NCI-H446 (cell line): ENCODE measurements at regions not wholly inside any gene's neighbourhood (a gene's known extent, or its start where the extent isn't known, plus 50 kb on each side); places are given as distances from the start of the nearest gene placed in this dataset.

Experiments used
- DNase-seq, 2 experiments: peaks; one replicate each; lab custom pipeline; 2025; lab: John Stamatoyannopoulos, UW

DNA sequence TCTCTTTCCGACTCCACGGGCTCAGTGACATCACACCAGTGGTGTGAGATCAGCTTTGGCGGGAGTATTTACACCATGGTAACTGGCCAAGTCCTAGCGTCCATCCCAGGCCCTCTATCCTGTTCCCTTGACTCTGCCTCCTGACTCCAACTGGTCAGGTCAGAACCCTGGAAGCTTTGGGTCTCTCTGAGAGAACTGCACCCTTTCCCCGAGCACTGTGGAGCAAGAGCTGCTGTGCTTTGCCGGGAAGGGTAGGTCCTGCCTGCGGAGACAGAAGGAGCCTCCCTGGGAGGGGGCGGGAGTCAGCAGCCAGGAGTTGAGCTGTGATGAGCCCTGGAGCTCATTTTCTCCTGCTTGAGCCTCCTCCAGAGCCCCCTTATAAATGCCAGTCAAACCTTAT lies 212.1 kb upstream of the TNRC6C start:
- no peak for DNase-seq

DNA sequence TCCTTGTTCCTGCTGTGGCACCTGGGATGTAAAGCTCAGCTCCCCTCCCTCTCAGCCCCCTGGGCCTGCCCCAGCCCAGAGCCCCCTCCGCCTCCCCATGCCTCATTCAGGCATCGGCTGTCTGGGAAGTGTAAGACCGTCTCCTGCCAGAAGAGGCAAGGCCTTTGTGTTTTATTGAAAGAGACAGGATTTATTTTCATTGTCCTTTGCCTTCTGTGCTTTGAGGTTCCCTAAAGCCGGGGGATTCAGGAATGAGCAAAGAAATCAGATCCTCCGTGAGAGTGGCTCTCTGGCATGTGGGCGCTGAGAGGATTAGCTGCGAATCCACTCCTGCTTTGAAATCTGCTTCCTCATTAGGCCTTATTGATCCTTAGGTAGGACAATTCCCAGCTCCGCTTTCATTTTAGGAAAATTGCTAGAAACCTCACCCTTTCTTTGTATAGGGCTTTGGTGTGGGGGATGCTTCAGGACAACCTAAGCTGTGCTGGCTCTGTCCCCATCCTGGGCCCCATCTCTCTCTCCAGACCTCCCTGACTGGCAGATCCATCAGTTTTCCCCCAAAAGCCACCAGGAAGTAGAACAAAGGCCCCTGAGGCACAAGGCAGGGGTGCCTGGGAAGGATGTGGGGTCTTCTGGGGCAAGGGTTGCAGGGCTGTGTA lies 211.5 kb upstream of the TNRC6C start:
- DNase-seq = no peak

DNA sequence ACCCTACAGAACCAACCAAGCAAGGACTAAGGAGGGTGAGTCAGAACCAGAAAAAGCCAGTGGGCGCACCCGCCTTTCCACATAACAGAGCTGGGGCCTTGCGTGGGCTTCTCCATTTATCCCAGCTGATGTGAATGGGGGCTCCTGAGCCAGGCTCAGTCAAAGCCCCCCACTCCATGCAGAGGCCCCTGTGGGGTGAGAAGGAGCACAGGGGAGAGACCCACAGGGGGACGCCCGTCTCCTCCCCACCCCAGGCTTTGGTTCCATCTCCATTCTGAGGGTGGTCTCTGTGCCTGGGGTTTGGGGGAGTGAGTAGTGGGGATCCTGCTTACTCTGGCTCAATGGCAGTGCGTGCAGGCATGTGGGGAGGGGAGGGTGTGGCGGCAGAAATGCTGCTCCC lies 210.1 kb upstream of the TNRC6C start:
- DNase-seq = no peak

DNA sequence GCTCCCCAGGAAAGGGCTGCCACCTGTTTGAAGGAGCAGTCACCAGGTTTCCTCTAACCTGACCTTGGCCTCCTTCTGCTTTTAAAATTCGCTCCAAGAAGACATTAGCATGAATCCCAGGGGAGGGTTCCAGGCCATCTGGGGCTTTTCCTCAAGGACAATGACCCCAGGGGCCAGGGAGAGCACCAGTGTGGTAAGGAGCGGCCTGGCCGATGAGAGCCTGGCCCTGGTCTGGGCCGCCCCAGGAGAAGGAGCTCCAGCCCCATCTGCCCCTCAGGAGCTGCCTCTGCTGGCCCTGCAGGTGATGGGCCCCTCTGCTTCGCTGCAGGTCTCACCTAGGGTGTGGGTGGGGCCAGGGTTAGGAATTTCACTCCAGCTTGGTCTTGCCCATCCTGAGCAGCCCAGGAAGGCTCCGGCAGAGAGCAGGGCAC lies 209.2 kb upstream of the TNRC6C start:
- no peak for DNase-seq

DNA sequence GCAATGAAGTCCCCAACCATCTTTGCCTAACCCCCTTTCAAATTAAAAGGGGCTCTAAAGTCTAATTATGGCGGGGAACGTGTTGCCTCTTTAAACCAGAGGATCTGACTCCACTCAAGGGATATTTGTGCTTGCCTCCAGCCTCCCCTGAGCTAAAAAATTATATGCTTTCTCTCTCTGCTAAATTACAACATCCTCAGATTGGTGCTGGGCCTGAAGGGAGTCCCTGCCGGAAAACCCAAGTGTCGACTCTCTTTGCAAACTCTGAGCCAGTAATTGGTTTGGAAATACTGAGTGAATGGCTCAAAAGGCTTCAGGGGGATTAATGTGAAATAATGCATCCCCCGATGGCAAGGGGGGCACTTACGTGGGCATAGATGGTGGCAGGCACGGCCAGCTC lies 208.5 kb upstream of the TNRC6C start:
- no peak for DNase-seq

DNA sequence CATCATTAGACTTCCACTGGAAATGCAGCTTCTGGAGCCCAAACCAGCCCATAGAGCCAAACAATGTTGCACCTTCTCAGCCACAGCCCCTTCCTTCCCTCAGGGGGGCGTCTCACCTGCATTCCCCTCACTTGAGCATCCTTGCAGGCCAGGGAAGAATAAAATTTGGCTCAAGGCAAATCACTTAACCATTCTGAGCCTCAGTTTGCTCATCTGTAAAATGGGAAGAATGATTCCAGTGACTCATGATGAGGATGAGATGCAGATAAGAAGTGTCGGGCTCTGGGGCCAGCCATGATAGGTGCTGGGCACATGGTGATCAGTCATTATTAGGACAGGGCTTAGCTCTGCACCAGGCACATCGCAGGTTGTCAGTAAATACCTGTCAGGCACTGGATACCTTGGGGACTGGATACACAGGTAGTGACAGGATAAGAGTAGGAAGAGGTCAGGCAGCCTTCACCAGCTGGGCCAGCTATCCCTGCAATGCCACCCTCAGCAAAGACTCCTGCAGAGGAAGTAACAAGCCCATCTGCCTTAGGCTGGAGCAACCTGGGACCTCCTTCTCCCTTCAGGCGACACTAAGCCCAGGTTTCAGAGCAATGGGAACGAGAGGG lies 208.0 kb upstream of the TNRC6C start:
- DNase-seq = no peak

DNA sequence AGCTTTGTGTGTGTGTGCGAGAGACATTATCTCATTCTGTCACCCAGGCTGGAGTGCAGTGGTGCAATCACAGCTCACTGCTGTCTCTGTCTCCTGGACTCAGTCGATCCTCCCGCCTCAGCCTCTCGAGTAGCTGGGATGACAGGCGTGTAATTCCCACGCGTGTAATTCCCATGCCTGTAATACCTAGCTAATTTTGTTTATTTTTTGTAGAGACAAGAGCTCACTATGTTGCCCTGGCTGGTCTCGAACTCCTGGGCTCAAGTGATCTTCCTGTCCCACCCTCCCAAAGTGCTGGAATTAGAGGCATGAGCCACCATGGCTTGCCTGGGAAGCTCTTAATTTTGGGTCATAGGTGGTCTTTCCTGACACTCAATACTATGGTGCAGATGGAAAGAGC lies 205.3 kb upstream of the TNRC6C start:
- DNase-seq = no peak

DNA sequence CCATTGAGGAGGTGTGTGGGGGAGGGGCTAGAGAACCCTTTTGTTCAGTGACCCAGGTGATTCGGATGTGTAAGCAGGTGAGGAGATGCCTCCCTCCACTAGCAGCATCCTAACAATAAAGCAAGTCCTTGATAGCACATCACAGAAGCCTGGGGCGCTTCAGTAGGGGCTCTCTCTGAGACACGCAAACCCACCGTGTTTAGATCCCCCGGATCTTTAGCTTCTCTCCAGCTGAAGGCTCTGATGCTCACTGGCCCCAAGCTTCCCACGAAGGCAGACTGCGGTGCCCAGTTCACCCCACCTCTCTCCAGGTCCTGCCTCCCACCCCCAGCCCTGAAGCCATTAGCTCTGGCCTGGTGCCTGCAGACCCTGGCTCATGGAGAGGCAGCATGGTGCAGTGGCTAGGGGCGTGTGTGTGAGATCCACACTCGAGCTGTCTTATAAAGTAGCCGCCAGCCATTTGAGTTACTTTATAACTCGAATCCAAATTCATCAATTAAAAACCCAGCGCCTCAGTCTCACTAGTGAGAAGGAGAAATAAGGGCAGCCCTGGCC lies 204.7 kb upstream of the TNRC6C start:
- DNase-seq = no peak

DNA sequence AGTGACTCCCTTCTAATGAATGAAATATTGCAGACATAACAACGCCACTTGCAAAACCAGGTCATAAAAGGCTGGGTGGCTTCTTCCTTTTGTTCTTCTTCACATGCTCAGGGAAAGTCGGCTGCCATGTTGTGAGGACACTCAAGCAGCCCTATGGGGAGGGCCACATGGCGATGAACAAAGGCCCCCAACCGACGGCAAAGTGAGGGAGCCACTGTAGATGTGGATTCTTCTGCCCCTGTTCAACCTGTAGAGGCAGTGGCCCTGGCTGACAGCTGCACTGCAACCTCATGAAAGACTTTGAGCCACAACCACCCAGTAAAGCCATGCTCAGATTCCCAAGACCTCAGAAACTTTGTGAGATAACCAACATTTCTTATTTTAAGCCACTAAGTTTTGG lies 203.5 kb upstream of the TNRC6C start:
- DNase-seq = no peak

DNA sequence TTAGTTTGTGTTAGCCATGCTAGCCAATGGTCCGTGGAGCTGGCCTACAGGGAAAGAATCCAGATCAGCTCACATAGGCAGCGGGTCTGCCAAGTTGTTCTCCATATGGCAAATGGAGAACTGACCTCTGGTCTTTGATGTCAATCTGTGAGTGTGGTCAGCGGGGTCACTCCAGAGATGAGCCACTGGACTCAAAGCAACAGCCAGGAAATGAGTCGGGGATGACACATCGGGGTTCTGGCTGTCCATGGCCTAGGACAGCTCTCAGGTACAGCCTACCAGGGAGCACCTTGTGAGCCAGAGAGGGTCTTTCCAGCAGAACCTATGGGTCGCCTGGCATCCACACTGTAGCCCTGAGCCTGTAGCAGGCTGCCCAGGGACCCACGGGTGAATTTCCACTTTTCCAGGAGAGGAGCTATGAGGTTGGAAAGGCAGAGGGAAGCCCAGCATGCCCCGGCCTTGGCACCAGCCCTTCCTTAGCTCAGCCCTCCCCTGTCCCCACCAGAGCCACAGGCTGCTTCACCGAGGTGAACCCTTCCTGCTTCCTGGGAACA lies 203.0 kb upstream of the TNRC6C start:
- no peak for DNase-seq

DNA sequence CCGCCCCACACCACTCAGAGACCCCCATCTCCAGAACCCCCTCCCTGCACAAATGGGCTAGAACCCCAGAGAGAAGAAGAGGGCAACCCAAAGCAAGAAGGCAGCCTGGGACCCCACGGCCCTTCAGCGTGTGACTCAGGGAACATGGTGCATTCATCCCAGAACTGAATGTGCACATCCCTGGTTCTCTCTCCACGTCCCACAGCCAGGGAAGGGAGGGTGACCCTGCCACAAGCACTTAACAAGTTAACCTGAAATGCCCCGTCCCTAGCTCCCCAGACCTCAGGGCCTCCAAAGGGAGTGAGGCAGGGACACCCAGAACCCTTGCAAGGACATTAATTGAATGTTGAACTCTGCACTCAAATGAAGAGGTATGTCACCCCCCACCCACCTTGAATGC lies 202.5 kb upstream of the TNRC6C start:
- DNase-seq = no peak

DNA sequence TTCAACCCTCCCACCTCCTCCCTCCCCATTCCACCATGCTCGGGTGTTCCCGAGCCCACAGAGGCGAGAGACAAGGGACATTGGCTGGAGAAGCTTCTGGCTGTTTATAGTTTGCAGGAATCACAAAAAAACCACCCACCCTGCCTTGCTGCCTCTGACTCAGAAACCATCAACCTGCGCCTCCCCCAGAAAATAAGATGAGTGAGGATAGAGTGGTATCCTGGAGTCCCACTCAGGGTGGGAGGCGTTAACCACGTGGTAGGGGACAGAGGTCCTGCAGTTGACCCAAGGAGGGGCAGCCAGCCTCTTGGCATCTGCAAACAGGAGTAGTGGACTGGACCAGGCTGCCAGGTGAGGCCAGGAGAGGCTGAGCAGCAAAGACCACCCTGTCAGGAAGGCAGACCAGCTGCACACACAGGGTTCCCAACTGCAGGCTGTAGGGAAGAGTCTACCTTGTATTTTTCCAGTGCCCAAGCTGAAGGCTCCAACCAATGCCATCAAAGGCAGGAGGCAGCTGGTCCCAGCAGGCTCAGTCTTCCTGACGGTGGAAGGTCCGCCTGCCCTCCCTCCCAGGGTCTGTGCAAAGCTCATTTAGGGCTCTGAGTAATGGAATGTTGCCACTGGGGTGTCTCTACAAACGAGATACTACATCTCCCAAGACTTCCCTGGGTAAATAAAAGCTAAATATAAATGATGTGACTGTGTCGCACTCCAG lies 201.5 kb upstream of the TNRC6C start:
- no peak for DNase-seq

DNA sequence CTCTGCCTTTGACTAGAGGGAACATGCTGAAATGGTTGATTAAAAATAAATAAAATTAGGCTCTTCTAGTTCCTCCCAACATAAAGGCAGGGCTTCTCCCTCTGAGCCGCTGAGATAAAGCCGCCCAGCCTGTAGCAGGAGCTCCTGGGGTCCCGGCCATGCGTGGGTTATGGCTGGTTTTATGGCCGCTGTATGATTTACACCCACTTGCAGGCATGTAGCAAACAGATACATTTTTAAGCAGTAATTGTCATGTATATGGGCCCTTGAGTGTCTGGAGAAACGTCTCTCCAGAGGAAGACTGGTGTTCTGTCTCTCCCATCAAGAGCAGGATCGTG lies 201.0 kb upstream of the TNRC6C start:
- DNase-seq = no peak

DNA sequence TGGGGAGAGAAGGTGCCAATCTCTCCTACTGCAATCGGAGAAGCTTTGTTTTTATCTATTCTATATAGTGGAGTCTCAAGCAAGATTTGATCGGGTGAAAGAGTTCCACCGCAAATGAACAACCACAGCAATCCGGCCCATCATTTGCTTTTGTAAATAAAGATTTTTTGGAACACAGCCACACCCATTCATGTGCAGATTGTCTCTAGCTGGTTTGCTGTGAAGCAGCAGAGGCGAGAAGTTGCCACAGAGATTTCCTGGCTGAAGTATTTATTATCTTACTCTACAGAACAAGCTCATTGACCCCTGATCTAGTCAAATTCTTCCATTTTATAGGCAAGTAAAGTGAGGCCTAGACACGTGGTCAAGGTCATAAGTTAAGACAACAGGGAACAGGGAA lies 195.5 kb upstream of the TNRC6C start:
- peak in 1 of 2 experiments; percentile 9 for DNase-seq

DNA sequence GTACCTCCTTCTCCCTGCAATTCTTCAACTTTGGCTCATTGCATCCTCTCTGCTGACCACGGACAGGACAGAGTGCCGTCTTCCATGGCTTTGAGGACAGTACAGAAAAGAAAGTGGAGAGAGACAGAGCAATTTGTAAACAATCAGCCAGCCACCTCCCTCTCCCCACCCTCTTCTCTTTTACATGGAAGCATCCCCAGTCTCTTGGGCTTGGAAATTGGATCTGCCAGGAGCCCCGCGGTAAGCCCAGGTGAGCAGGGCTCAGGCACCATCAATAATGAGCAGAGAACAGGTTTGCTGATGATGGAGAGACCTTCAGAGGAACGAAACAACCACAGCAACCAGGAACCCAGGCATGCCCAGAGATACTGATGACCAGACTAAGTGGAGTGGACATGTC lies 194.9 kb upstream of the TNRC6C start:
- DNase-seq = no peak

DNA sequence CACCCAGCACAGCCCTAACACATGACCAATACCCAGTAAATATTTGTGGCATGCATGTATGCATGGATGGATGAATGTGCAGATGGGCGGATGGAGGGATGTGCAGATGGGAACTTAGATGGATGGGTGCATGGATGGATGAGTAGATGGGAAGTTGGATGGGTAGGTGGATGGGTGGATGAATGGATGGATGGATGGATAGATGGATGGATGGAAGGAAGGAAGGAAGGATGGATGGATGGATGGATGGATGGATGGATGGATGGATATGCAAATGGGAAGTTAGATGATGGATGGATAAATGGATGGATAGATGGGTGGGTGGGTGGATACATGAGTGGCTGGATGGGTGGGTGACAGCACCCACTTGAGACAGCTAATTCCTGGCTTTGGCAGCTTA lies 193.2 kb upstream of the TNRC6C start:
- no peak for DNase-seq

DNA sequence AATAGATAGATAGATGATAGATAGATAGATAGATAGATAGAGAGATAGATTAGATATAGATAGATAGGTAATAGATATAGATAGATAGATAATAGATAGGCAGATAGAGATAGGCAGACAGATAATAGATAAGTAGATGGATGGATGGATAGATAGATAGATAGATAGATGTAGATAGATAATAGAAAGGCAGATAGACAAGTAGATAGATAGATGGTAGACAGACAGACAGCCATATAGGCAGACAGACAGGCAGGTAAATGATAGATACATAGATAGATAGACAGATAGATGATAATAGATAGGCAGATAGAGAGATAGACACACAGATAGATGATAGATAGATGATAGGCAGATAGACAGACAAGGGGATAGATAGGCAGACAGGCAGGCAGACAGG lies 191.4 kb upstream of the TNRC6C start:
- no peak for DNase-seq

DNA sequence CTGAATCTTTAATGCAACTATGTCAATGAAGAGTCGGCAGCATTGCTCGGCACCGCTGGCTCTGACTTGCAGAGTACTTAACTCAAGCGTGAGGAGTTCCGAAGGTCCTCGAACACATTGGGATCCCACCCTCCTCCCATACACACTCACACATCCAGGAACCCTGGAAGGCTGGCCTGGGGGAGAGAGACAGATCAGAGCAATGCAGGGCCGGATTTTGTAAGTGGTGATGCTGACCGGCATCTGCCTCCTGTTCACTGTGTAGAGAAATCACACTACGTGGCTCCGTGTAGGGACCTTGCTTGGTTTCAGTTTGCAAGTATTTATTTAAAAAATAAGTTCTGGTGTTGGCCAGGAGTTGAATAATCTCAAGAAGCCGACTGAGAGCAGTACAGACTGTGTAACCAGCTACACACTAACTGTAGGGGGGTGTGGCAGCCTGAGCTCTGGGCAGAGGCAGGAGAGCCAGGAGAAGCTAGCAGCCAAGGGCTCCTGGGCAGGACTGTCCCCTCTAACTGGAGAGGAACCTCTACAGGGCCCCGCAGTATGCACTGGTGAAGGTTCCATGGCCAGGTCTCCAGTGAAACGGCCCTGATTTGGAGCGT lies 190.2 kb upstream of the TNRC6C start:
- no peak for DNase-seq

DNA sequence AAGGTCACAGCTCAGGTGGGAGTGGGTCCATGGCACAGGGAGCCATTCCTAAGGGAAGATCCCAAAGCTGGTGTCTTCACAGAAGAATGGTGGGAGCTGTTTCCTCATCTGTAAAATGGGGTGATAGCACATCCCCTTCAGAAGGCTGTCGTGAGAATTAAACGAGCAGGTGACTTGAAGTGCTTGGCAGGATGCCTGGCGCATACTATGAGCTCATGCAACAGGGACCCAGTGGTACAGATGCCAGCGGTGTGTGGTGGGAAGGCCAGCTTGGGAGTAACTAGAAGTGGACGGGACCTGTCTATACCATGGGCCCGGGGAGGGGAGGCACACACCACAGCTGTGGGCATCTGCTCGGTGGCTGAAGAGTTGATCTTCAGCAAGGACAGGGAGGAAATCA lies 189.3 kb upstream of the TNRC6C start:
- no peak for DNase-seq

DNA sequence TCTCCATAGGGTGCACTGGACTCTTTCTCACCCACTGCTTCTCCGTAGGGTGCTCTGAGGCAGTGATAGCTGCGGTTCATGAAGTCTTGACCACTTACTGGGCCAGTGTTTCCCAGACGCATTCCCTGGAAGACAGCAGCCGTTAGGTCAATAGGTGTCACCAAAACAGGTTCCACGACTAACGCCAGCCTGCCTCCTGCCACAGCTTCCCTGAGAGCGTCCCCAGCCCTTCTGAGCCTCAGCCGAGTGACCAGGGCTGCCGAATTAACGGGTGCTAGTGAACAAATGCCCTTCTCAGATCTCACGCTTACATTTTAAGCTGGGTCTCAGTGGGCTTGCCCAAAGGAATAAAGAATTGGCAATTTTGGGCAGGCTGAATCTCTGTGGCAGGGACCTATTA lies 188.7 kb upstream of the TNRC6C start:
- no peak for DNase-seq

DNA sequence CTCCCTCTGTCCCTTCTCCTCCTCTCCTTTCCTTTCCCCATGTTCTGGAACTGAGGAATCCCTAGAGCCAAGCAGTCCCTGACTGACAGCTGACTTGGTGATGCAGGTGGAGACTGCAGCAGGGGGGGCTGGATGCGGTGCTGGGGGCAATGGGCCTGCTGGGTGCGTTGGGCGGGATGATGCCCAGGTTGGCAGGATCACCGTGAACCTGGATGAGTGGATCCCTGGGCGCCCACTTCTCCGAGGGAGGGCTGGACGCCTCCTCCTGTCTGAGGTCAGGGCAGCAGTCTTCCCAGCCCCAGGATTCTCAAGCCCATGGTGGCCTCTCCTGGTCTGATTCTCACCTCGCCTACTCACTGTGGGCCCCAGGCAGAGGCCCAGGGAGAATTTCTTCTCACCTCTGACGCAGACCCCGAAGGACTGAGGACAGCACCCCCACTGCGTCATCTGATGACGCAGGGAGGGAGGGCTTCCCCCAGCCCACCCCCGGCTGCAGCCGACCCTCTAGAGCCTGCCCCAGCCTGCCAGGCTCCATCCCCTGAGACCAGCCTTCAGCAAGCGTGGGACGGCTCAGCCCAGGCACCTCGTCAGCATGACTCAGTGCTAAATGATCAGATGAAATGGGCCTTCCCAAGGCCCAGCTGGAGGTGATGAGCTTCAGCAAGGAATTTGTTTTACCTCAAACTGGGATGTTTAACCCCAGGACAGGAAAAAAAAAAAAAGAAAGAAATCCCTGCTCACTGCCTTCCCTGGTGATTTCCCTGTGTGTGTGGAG lies 188.0 kb upstream of the TNRC6C start:
- DNase-seq = no peak

DNA sequence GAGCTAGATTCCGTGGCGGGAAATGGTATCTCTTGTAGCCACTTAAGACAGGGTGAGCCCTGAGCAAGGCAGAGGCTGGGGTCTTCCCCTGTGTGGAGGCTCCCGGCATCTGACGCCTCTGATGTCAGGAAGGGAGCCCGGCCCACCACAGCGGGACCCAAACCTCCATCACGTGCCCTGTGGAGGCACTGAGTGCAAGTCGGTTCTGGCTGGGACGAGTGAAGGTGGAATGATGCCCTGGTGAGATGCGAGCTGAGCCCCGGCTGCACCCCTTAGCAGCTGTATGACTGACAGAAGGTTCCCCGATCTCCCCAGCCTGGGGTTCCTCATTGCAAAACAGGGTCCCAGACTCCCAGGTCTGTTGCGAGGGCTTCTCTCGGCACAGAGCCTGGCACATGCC lies 187.4 kb upstream of the TNRC6C start:
- no peak for DNase-seq
